ENCODE measurements at regions not wholly inside any gene's neighbourhood (a gene's known extent, or its start where the extent isn't known, plus 50 kb on each side); places are given as distances from the start of the nearest gene placed in this dataset.
A peak's percentile ranks its signal among the peaks of the same experiment; 100 is the strongest.

DNA sequence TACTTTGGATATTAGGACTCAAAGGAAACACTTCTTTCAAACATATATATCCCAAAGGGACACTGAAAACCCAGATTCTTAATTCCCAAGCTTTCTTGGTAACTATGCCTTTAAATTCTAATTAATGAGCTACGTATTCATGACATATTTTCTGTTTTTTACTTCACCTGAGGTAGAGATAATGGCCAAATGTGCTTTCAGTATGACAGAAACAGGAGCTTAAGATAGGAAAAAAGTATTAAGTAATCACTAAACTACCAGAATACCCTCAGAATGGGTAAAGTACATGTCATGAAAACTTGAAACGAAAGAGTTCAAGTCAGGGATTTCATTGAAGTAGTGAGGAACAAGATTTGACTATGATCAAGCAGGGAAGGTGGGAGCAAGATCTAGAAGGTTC is 478.5 kb downstream of the AGTPBP1 start:
- H3K4me3 ChIP-seq (ENCODE audit: control insufficient read depth, low read depth, low read length), result no peak overlapping the region
- TF ChIP-seq, protein P1, sequence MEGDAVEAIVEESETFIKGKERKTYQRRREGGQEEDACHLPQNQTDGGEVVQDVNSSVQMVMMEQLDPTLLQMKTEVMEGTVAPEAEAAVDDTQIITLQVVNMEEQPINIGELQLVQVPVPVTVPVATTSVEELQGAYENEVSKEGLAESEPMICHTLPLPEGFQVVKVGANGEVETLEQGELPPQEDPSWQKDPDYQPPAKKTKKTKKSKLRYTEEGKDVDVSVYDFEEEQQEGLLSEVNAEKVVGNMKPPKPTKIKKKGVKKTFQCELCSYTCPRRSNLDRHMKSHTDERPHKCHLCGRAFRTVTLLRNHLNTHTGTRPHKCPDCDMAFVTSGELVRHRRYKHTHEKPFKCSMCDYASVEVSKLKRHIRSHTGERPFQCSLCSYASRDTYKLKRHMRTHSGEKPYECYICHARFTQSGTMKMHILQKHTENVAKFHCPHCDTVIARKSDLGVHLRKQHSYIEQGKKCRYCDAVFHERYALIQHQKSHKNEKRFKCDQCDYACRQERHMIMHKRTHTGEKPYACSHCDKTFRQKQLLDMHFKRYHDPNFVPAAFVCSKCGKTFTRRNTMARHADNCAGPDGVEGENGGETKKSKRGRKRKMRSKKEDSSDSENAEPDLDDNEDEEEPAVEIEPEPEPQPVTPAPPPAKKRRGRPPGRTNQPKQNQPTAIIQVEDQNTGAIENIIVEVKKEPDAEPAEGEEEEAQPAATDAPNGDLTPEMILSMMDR (IDR thresholded peaks at IDR 0.05; ENCODE audit: control insufficient read depth, insufficient read depth, low read depth, low read length, missing control alignments), result no peak
- DNase-seq (ENCODE audit: low read depth), result no peak

DNA sequence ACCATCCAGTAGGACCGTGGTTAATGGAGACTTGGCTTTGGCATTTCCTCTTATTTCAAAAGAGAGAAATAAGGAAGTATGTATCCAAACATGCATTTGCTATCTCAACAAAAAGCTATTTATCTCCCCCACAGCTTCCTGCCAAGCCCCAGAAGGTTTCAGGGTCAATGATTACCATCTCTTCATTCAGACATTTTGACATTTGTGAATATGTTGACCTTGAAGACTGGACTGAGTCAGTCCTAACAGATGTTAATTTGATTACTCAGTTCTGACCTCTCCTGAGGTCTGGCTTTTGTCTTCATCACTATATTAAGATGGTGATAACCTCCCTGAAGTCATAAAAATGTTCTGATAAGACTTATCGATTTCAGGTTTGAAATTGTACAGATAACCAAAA is 479.4 kb downstream of the AGTPBP1 start:
- TF ChIP-seq, protein P1 (IDR thresholded peaks at IDR 0.05; ENCODE audit: control insufficient read depth, insufficient read depth, low read depth, low read length, missing control alignments), result no peak
- DNase-seq (ENCODE audit: low read depth), result no peak
- no peak overlapping the region for H3K4me3 ChIP-seq (ENCODE audit: control insufficient read depth, low read depth, low read length)

DNA sequence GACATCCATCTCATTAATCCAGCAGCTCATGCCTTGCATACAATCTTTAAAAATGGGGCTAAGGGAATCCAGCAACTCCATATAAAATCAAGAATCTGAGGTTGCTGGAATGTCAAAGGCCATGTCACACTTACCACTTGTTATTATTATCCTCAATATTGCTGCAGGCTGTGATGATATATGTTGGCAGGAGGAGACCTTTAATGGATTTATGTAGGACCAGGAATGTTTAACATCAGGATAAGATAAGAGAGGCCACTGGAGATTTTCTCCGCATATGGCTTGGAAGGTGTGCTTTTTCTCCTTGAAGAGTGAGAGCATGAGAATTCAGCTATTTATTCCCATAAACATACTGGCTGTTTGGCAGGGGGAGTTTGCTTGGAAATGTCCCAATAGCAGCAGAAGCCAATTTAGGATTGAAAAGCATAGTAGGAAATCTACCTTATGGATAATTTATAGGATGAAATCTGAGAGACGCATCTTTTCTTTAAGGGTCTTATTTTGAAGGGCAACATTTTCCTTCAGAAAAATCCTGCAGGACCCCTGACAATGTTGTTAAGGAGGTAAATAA is 481.4 kb downstream of the AGTPBP1 start:
- DNase-seq (ENCODE audit: low read depth), result no peak
- TF ChIP-seq, protein P1 (IDR thresholded peaks at IDR 0.05; ENCODE audit: control insufficient read depth, insufficient read depth, low read depth, low read length, missing control alignments), result no peak
- H3K4me3 ChIP-seq (ENCODE audit: control insufficient read depth, low read depth, low read length), result no peak overlapping the region

DNA sequence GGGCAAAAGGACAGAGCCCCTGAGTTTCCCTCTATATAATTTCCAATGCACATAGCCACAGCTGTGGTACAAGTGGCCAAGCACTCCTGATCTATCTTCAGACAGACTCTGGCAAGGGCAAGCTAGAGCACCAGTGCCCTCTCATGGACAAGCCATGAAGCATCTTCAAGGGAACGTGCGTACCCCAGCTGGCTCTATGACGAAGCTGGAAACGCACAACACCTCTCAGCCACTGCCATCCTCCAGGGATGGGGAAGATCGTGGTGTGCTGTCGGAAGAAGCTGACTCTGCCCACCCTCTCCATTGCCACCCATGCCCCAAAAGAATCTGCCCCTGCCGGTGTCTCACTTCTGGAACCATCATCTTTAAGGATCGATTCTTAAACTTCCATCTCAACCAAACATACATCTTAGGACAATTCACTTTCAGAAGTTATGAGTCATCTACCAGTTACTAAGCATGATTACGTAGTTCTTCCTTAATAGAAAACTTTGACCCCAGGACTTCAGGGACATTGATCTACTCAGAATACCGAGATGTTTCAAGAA is 482.9 kb downstream of the AGTPBP1 start:
- peak; percentile 59 for DNase-seq (ENCODE audit: low read depth)
- peak overlapping the region; percentile 24; the same call in 1 of the 2 replicates for H3K4me3 ChIP-seq (ENCODE audit: control insufficient read depth, low read depth, low read length)
- TF ChIP-seq, protein P1 (IDR thresholded peaks at IDR 0.05; ENCODE audit: control insufficient read depth, insufficient read depth, low read depth, low read length, missing control alignments), result peak; percentile 98

DNA sequence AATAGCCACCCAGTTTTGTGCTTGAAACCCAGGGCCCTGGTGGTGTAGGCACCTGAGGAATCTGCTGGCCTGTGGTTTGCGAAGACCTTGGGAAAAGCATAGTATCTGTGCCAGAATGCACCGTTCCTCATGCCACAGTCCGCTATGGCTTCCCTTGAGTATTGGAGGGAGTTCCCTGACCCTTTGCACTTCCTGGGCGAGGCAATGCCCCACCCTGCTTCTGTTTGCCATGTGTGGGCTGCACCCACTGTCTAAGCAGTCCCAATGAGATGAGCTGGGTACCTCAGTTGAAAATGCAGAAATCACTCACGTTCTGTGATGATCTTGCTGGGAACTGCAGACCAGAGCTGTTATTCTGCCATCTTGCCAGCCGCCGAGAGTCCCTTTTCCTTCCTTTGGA is 483.5 kb downstream of the AGTPBP1 start:
- no peak for DNase-seq (ENCODE audit: low read depth)
- TF ChIP-seq, protein P1 (IDR thresholded peaks at IDR 0.05; ENCODE audit: control insufficient read depth, insufficient read depth, low read depth, low read length, missing control alignments), result no peak
- no peak overlapping the region for H3K4me3 ChIP-seq (ENCODE audit: control insufficient read depth, low read depth, low read length)

DNA sequence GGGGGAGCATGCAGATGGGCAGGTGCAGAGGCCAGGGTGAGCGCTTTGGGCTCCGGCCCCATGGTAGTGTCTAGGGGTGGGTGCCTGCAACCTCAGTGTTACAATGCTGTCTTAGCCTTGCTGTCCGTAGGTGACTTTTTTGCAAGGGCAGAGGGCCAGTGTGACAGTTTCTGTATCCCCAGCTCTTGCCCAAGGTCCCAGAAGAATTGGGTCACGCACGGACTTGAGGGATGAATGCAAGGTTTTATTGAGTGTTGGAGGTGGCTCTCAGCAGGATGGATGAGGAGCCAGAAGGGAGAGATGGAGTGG is 492.5 kb downstream of the AGTPBP1 start:
- DNase-seq (ENCODE audit: low read depth), result no peak
- no peak overlapping the region for H3K4me3 ChIP-seq (ENCODE audit: control insufficient read depth, low read depth, low read length)
- TF ChIP-seq, protein P1 (IDR thresholded peaks at IDR 0.05; ENCODE audit: control insufficient read depth, insufficient read depth, low read depth, low read length, missing control alignments), result no peak

Measured in AG09309 (cell line).